Skin epidermis (tissue), 12 donors: ENCODE measurements at regions not wholly inside any gene's neighbourhood (a gene's known extent, or its start where the extent isn't known, plus 50 kb on each side); places are given as distances from the start of the nearest gene placed in this dataset.
A peak's percentile ranks its signal among the peaks of the same experiment; 100 is the strongest.

ENCODE experiments used
- H3K27ac ChIP-seq, 21 experiments: fragments of 200-600 bp; sonication (generic) in 11 of 21; one replicate each; pipeline ENCODE4 v1.5.0; 2020; ENCODE audit warnings: mild to moderate bottlenecking in 3 of 21, inconsistent platforms in 2 of 21, moderate library complexity in 2 of 21
- H3K4me3 ChIP-seq, 7 experiments: fragments of 200-600 bp; sonication (generic) in 2 of 7; one replicate each; pipeline ENCODE4 v1.5.0; 2020; ENCODE audit warnings: inconsistent platforms in 2 of 7, mild to moderate bottlenecking in 2 of 7, moderate library complexity in 1 of 7

DNA sequence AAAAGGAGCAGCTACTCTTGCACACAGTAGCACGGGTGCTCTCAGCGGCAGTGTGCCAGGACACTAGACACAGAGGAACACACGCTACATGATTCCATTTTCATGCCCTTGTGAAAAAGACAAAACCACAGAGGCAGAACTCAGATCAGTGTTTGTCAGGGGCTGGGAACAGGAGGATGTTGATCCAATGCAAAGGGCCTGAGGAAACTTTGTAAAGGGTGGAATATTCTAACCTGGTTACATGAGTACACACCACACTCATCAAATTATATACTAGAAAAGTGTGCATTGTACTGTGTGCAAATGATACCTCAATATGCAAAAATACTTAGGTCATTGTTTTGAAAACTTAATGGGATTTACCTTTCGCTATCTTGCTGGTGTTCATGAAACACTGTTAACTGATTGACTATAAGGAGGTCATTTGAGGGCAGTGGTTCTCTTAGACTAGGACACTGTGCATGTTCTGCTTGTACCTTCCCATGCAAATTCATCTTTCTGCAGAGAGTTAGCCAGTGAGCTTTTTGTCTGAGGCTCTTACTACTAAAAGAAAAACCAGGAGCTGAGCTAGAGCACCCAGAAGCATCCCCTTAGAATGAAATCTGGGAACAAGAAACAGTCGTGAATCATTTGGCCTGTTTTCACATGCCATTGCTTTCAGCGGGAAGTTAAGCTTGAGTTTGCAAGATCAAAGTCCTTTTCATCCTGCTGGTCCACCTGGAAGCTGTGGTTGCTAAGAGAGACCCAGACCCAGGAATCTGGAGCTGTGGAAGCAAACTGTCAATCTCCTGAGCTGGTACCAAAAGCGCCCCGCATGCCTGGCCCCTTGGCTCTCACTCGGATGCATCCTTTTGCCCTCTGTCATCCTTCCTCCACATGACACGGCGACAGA is 204.8 kb downstream of the TTLL2 start:
- H3K27ac ChIP-seq: no peak overlapping the region
- H3K4me3 ChIP-seq: no peak overlapping the region

- H3K4me3 ChIP-seq: no peak overlapping the region
- H3K27ac ChIP-seq: no peak overlapping the region
Measured at GRCh38 chr6:167530951-167531350, 206.1 kb downstream of the TTLL2 start.

GRCh38 chr6:167532410-167533288 is 207.8 kb downstream of the TTLL2 start:
- Histone ChIP-seq H3K27ac (no peak overlapping the region), H3K4me3 (no peak overlapping the region)

DNA sequence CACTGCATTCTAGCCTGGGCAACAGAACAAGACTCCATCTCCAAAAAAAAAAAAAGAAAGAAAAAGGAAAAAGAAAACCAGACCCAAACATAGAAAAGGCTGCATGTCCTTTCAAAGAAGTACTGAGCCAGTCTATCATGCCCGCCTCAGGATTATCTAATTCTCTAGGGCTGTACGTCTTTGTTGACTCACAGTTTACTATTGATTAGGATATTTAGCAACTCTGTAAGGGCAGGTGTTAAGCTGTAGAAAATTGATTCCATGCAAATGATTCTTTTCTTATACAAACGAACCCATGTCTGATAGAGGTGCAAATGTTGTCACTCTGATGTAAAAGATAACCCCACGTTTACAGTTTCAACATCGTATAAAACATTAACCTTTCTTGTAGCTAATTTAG is 209.0 kb downstream of the TTLL2 start:
- no peak overlapping the region for H3K27ac ChIP-seq
- H3K4me3 ChIP-seq: no peak overlapping the region

GRCh38 chr6:167537816-167538215 is 212.9 kb downstream of the TTLL2 start:
- Histone ChIP-seq H3K4me3 (no peak overlapping the region), H3K27ac (no peak overlapping the region)

GRCh38 chr6:167538746-167539145 is 213.9 kb downstream of the TTLL2 start:
- Histone ChIP-seq H3K4me3 (no peak overlapping the region), H3K27ac (no peak overlapping the region)

DNA sequence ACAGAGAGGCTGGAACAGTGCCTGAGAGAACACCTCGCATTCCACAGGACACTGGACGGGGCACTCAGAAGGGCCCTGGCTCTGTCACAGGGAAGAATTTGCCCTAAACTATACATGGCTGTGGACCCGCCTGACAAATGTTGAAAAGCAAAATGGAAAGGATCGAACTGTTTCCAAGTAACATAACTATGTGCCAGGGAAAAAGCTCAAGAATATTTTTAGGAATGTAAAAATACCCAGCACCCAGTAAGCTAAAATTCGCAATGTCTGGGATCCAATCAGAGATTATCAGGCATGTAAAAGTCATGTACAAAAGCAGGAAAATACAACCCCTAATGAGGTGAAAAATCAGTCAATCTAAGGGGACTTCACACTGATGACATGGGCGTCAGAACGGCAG is 215.9 kb downstream of the TTLL2 start:
- Histone ChIP-seq H3K27ac (no peak overlapping the region), H3K4me3 (no peak overlapping the region)

DNA sequence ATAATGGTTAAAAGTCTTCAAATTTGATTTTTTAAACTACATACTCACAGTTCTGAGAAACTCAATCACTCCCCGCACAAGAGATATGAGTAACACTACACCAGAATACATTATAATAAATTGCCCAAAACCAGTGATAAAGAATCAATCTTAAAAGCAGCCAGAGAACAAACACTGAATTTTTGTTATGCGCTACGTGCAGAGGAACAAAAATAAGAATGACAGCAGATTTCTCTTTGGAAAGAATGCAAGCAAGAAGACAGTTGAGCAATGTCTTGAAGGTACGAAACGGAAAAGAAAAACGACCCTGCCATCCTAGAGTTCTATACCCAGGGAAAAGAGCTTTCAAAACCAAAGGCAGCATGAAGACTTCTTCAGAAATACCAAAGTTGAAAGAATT is 216.7 kb downstream of the TTLL2 start:
- H3K27ac ChIP-seq: no peak overlapping the region
- no peak overlapping the region for H3K4me3 ChIP-seq

- no peak overlapping the region for H3K4me3 ChIP-seq
- peak overlapping the region in 5 of 21 experiments; percentile 1 to 53 (median 21) for H3K27ac ChIP-seq
Measured at GRCh38 chr6:167543602-167544497, 219.0 kb downstream of the TTLL2 start.

DNA sequence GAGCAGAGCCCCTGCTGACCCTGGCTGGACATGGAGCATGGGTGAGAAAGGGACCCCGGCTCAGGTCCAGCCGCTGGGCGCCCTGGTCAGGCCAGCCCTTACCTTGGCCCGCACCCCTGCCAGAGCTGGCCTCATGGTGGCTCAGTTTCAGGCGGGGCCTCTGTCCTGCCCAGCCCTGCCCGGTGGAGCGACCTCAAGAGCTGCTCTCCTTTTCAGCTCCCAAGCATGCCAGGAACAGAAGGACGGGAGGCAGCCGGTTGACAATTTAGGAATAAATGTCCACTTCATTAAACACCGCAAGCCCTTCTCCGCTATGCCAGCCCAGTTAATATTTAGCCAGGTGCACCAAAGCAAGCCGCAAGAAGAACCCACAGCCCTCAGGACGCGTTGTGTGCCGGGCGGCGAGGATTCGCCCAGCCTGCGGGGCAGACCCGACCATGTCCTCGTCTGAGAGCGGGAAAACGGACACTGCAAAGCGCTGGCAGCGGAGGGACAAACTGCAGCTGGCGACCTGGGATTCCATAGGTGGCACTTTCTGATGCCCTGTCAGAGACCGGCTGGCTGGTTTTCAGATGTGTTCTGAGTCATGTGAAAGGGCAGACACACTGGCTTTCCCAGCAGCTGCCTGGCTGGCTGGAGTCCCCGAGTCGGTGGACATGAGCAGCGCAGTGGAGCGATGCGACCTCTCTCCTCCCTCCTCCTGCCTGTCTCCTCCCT is 221.9 kb downstream of the TTLL2 start:
- Histone ChIP-seq H3K27ac (no peak overlapping the region), H3K4me3 (no peak overlapping the region)

GRCh38 chr6:167547328-167547692 is 222.4 kb downstream of the TTLL2 start:
- Histone ChIP-seq H3K4me3 (no peak overlapping the region), H3K27ac (no peak overlapping the region)

DNA sequence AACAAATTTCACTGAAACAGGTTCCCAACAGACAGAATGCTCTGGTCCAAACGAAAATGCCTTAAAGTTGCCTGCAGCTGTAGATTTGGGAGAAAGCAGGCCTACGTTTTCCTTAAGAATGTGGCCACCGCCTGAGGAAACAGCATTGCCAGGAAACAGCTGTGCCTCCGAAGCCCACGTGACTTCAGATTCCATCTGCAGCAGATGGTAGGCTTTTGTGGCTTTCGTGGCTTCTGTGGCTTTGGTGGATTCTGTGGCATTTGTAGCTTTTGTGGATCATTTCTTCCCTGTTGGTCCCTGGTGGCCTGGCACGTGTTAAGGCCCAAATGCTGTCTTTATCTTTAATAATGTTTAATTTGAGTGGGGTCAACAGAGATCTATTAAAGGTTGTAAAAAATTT is 222.9 kb downstream of the TTLL2 start:
- no peak overlapping the region for H3K4me3 ChIP-seq
- H3K27ac ChIP-seq: no peak overlapping the region

DNA sequence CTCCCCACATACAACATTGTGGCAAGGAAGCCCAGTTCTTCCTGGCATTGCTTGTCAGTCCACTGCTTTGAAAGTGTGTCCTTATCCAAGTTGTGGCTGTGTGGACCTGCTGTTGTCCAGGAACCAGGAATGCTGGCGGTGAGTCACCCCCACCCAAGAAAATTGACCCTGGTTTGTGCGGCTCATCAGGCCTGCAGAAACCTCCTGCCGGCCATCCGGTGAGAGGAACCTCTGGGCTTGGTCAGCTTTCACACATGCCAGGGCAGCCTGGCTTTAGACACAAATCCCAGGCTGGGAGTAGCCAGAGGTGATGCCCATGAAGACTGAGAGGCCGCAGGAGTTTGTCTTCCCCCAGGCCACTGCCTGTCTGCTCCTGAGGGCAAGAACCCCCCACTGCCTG is 223.6 kb downstream of the TTLL2 start:
- Histone ChIP-seq H3K27ac (no peak overlapping the region), H3K4me3 (no peak overlapping the region)

DNA sequence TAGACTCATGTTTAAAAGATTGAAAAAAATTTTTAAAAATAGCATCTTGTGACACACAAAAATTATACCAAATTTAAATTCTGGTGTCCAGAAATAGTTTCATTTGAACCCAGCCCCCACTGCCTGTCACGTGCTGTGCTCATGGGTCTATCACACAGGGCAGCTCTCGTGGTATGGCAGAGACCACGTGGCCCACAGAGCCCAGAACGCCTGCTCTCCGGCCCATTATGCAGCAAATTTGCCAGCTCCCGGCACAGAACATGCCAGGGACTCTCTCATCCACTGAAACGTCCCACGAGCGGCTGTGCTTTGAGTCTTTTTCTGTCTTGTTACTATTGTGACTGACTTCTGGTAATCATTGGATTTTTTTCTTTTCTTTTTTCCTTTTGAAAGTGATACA is 224.3 kb downstream of the TTLL2 start:
- Histone ChIP-seq H3K4me3 (no peak overlapping the region), H3K27ac (no peak overlapping the region)

DNA sequence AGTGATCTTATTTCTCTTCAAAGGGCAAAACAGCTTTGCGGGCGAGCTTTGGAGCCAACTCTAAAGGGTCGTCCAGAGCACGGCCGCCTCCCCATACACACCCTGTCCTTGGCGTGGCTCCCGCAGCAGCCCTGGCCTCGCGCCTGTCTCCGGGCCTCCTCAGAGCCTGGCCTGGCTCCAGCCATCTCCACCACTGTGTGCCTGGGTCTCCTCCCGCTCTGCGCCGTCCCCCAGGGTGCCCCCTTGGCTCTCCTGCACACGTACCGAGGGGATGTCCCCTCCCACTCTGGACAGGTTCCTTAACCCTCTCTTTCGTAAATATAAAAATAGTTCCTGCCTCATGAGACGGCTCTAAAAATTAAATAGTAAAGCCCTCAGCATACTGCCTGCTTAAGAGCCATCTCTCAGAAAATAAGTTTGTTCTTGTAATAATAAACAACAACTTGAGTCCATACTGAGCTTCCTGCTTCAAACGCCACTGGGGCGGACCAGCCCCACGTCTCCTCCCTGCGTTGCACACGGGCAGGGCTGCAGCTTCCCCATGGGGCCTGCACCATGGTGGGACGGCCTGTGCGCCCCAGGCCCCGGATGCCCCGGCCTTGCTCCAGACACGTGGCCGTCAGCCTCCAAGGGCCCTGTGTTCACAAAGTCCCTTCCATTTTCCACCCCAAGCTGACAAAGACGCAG is 226.2 kb downstream of the TTLL2 start:
- Histone ChIP-seq H3K4me3 (no peak overlapping the region), H3K27ac (peak overlapping the region in 2 of 21 experiments; percentile 19 to 33)

- Histone ChIP-seq H3K27ac (peak overlapping the region in 2 of 21 experiments; percentile 19 to 33), H3K4me3 (no peak overlapping the region)
Measured at GRCh38 chr6:167551628-167552257, 226.9 kb downstream of the TTLL2 start.

- H3K27ac ChIP-seq: no peak overlapping the region
Measured at GRCh38 chr6:167552258-167552630, 227.4 kb downstream of the TTLL2 start.

More at GRCh38 chr6:167552258-167552630, 227.4 kb downstream of the TTLL2 start:
- no peak overlapping the region for H3K4me3 ChIP-seq
